ENCODE measurements at regions not wholly inside any gene's neighbourhood (a gene's known extent, or its start where the extent isn't known, plus 50 kb on each side); places are given as distances from the start of the nearest gene placed in this dataset.
A peak's percentile ranks its signal among the peaks of the same experiment; 100 is the strongest.

DNA sequence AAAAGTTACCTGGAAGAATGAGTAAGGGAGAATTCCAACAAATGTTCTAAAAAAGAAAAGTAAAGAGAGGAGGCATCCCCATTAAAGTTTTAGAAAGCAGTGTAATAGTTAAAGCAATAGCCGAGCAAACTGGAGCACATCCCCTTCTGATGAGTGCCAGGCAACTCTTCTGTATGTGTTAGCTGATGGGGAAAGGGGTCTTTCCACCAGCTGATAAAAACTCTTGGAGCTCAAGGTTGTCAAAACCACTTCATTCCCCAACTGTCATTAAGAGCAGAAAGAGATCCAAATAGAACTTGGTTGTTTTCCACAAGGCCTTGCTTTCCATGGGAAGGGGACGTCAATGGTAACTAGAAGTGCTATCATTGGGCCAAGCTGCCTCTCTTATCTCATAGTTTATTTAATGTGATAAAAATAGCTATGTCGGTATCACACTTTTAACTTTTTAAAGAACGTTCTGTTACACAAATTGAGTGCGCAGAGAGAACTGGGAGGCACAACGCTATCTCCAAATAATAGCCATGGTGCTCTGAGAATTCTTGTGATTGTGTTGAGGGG is 116.9 kb downstream of the POLR2M start:
- no peak for DNase-seq (ENCODE audit: low read depth in 2 of 2)

- no peak for DNase-seq (ENCODE audit: low read depth in 2 of 2)
Measured at GRCh38 chr15:57824186-57824585, 117.7 kb downstream of the POLR2M start.

GRCh38 chr15:57827021-57827420 is 120.5 kb downstream of the POLR2M start:
- DNase-seq (ENCODE audit: low read depth in 2 of 2) = no peak

DNA sequence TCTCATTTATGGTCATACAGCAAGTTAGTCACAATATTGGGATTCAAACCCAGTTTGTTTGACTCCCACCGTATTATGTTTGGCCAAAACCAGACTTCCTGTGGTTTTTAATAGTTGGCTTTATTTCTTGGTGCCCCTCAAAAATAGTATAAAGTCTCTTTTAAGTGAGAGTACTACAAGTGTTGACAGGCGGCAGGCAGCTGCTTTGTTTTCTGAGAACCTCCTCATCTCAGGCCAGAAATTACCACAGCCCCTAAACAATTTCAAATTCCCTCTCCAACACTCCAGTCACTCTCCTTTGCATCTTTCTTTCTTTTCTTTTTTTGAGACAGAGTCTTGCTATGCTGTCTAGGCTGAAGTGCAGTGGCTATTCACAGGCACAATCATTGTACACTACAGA is 121.5 kb downstream of the POLR2M start:
- no peak for DNase-seq (ENCODE audit: low read depth in 2 of 2)

- no peak for DNase-seq (ENCODE audit: low read depth in 2 of 2)
Measured at GRCh38 chr15:57832183-57832582, 125.7 kb downstream of the POLR2M start.

DNA sequence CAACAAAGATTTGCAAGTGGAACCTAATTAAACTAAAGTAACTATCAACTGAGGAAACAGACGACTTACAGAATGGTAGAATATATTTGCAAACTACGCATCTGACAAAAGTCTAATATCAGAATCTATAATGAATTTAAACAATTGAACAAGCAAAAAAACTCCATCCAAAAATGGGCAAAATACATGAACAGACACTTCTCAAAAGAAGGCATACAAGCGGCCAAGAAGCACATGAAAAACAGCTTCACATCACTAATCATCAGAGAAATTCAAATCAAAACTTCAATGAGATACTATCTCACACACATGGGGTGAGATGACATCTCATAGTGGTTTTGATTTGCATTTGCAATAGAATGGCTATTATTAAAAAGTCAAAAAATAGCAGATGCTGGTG is 128.6 kb downstream of the POLR2M start:
- DNase-seq (ENCODE audit: low read depth in 2 of 2) = no peak

DNA sequence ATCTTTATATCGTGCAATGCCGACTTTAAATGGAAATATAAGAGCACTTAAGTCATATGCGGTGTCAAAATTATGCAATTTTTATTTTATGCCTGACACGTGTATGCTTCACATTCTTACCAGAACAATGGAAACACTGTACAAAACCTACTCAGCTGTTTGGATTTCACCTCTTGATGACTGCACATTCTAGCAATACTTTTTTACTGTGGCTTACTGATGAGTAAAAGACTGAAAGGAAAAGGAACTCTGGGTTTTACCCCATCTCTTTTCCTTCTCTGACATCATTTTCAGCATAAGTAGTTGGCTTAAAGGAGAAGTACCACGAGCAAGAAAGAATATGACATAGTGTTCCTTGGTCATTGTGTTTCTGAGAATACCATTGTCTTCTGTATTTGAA is 142.8 kb downstream of the POLR2M start:
- no peak for DNase-seq (ENCODE audit: low read depth in 2 of 2)

DNA sequence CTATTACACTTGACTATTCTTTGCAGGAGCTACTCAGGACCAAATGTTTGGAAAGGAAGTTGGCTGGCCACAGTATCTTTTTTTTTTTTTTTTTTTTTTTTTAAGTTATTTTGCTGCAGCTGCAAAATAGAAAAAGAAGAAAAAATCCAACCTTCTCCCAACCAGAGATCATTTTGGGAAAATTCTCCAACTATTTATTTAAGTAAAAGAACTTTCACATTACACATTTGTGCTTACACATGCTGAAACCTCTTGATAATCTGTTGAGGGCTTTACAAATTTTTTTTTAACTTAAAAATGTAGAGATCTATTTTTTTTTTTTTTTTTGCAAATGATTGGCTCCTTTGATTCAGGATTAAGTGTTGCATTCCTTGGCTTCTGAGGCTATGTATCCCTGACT is 148.0 kb downstream of the POLR2M start:
- no peak for DNase-seq (ENCODE audit: low read depth in 2 of 2)

GRCh38 chr15:57857871-57858270 is 151.4 kb downstream of the POLR2M start:
- DNase-seq (ENCODE audit: low read depth in 2 of 2) = no peak

DNA sequence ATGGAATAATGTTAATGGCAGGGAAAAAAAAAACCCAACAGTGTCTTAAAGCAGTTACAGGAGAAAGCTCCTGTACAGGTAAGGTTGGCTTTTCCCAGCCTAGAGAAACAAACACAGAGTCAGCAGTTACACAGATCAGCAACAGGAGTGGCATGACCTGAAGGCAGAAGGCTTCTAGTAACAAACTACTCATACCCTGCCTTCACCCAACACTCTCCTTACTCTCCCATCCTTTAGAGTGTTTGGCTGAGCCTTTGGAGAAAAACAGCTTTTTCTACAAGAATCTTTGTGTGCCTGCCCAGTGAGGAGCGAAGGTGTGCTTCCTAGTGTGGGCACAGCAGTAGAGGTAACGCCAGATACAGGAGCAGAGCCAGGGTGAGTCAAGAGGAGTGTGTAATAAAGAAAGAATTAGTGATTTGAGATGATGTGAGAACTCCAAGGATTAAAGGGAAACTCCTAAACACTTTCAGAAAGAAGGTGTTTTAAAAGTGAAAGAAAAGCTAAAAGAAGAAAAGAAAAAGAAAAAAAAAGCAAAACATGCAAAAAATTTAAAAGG is 152.7 kb downstream of the POLR2M start:
- DNase-seq (ENCODE audit: low read depth in 2 of 2) = no peak

GRCh38 chr15:57861034-57861638 is 154.6 kb downstream of the POLR2M start:
- no peak for DNase-seq (ENCODE audit: low read depth in 2 of 2)

GRCh38 chr15:57861815-57862586 is 155.5 kb downstream of the POLR2M start:
- no peak for DNase-seq (ENCODE audit: low read depth in 2 of 2)

- DNase-seq (ENCODE audit: low read depth in 2 of 2) = no peak
Measured at GRCh38 chr15:57862761-57863160, 156.2 kb downstream of the POLR2M start.

GRCh38 chr15:57865294-57865693 is 158.8 kb downstream of the POLR2M start:
- no peak for DNase-seq (ENCODE audit: low read depth in 2 of 2)

DNA sequence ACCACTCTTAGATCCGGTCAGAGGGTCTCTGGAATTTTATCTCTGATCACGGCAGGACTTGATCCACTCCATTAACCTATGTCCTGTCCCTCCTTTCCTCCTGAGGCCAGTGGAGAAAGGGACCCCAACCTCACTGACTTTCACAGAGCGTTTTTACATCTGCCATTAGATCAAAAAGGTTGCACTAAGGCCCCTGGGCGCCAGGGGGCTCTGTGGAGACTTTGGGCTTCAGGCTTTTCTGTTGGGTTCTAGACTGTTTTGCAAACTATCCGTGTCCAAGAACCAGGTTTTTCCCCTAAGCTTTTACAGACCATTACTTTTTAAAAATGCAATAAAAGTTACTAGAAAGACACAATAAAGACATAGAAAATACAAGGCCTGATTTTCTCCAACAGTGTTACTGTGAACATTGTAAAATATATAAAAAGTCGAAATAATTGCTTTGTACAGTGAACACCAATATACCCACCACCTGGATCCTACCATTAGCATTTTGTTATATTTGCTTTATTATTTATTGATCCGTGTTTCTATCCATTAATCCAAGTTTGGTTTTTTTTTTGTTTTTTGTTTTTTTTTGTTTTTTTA is 159.7 kb downstream of the POLR2M start:
- peak; percentile 5 to 51 for DNase-seq (ENCODE audit: low read depth in 2 of 2)

GRCh38 chr15:57867970-57868798 is 161.7 kb downstream of the POLR2M start:
- DNase-seq (ENCODE audit: low read depth in 2 of 2) = no peak

DNA sequence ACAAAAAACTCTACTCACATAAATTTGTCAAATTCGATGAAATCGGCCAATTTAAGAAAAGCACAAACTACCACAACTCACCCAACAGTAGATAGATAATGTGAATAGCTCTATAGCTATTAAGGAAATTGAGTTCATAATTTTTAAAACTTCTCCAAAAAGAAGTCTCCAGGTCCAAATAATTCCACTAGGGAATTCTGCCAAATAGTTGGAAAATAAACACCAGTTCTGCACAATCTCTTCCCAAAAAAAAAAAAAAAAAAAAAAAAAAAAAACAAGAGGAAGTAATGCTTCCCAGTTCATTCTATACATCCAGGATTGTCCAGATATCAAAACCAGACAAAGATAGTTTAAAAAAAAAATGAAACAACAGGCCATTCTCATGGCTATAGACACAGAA is 164.2 kb downstream of the POLR2M start:
- DNase-seq (ENCODE audit: low read depth in 2 of 2) = no peak

- no peak for DNase-seq (ENCODE audit: low read depth in 2 of 2)
Measured at GRCh38 chr15:57872281-57873030, 165.9 kb downstream of the POLR2M start.

GRCh38 chr15:57873564-57874209 is 167.2 kb downstream of the POLR2M start:
- DNase-seq (ENCODE audit: low read depth in 2 of 2) = no peak

- DNase-seq (ENCODE audit: low read depth in 2 of 2) = no peak
Measured at GRCh38 chr15:57875347-57875746, 168.8 kb downstream of the POLR2M start.
